Endothelial cell (in vitro differentiated cells): ENCODE measurements at regions not wholly inside any gene's neighbourhood (a gene's known extent, or its start where the extent isn't known, plus 50 kb on each side); places are given as distances from the start of the nearest gene placed in this dataset.

ENCODE experiments used
- DNase-seq: peaks from one replicate; pipeline ENCODE4 v3.0.0; 2021; ENCODE audit warnings: low spot score
- H3K27ac Mint-ChIP-seq: one replicate; pipeline ENCODE4 v1.8.0; 2021; ENCODE audit warnings: mixed read lengths, inconsistent platforms; ENCODE audit not compliant: unreplicated experiment
- H3K27me3 Mint-ChIP-seq: one replicate; pipeline ENCODE4 v1.8.0; 2021; ENCODE audit warnings: mild to moderate bottlenecking, moderate library complexity, mixed read lengths, inconsistent platforms; ENCODE audit not compliant: unreplicated experiment
- H3K36me3 Mint-ChIP-seq: one replicate; pipeline ENCODE4 v1.8.0; 2021; ENCODE audit warnings: mild to moderate bottlenecking, low read depth, mixed read lengths, inconsistent platforms; ENCODE audit not compliant: unreplicated experiment
- H3K4me1 Mint-ChIP-seq: one replicate; pipeline ENCODE4 v1.8.0; 2021; ENCODE audit warnings: mild to moderate bottlenecking, mixed read lengths, inconsistent platforms; ENCODE audit not compliant: unreplicated experiment
- H3K4me3 Mint-ChIP-seq: one replicate; pipeline ENCODE4 v1.8.0; 2021; ENCODE audit warnings: mild to moderate bottlenecking, mixed read lengths, inconsistent platforms; ENCODE audit not compliant: unreplicated experiment
- H3K9me3 Mint-ChIP-seq: one replicate; pipeline ENCODE4 v1.8.0; 2021; ENCODE audit warnings: mixed read lengths, inconsistent platforms; ENCODE audit not compliant: unreplicated experiment
- TF ChIP-seq, protein P1 (sequence below): fragments of 200-600 bp; sonication (generic); IDR thresholded peaks from one replicate; pipeline ENCODE4 v1.5.0; 2021; ENCODE audit warnings: antibody characterized with exemption; ENCODE audit not compliant: unreplicated experiment

DNA sequence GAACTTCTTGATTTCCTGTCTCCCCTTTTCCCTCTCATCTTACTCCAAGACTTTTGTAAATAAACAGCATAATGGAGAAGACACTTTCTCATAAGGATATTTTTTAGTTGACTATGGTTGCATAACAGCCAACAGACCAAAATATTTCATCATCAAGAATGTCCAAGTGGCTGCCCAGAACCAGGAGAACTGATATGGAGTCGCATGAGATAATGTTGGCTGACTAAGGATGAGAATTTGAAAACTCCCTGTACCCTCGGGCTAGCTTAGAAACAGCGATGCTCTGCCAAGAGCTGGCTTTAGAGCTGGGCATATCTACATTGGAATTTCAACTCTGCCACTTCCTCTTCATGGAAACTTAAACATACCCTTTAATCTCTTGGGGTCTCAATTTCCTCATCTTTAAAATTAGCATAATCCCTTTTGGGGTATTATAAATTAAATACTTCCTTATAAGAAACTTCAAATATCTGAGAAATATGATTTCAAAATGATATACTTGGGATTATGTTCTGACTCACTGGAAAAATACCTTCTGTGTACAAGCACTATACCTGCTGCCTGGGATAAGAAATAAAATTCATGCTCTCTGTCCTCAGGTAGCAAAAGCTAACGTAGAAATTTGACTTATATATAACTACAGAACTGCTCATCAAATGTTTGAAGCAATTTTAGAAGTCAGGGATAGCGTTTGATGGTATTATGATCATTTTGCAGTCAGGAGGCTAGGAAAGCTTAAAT, 777.3 kb downstream of the LTN1 start:
- Mint-ChIP-seq H3K4me1 (no peaks in the 10 kb centered on the region), H3K9me3 (no peaks in the 10 kb centered on the region), H3K27me3 (peaks cover 3% of the 10 kb centered on the region), H3K4me3 (no peak overlapping the region), H3K36me3 (no peaks in the 10 kb centered on the region), H3K27ac (no peak overlapping the region)
- no peak for DNase-seq
- TF ChIP-seq, protein P1, sequence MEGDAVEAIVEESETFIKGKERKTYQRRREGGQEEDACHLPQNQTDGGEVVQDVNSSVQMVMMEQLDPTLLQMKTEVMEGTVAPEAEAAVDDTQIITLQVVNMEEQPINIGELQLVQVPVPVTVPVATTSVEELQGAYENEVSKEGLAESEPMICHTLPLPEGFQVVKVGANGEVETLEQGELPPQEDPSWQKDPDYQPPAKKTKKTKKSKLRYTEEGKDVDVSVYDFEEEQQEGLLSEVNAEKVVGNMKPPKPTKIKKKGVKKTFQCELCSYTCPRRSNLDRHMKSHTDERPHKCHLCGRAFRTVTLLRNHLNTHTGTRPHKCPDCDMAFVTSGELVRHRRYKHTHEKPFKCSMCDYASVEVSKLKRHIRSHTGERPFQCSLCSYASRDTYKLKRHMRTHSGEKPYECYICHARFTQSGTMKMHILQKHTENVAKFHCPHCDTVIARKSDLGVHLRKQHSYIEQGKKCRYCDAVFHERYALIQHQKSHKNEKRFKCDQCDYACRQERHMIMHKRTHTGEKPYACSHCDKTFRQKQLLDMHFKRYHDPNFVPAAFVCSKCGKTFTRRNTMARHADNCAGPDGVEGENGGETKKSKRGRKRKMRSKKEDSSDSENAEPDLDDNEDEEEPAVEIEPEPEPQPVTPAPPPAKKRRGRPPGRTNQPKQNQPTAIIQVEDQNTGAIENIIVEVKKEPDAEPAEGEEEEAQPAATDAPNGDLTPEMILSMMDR, result no peak

DNA sequence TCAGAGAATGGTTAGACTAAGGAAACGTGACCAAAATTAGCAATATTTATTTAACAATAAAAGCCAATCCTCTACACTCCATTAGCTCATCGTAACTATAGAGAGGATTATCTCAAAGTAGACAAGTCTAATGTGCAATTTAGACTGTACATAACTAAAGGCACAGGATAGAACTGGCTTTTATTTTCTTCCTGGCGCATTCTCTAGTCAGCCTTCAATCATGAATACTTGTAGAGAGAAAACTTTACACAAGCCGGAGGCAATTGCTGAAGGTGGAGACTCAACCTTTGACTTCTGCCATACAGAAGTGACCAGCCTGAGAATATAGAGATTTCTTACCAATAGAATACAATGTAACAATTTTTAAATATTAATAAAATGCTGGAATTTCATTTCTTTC, 777.9 kb downstream of the LTN1 start:
- TF ChIP-seq, protein P1, result no peak
- no peak for DNase-seq
- H3K27me3 Mint-ChIP-seq, result peaks cover 3% of the 10 kb centered on the region
- no peaks in the 10 kb centered on the region for H3K9me3 Mint-ChIP-seq
- no peak overlapping the region for H3K4me3 Mint-ChIP-seq
- no peak overlapping the region for H3K27ac Mint-ChIP-seq
- H3K4me1 Mint-ChIP-seq, result no peaks in the 10 kb centered on the region
- no peaks in the 10 kb centered on the region for H3K36me3 Mint-ChIP-seq

DNA sequence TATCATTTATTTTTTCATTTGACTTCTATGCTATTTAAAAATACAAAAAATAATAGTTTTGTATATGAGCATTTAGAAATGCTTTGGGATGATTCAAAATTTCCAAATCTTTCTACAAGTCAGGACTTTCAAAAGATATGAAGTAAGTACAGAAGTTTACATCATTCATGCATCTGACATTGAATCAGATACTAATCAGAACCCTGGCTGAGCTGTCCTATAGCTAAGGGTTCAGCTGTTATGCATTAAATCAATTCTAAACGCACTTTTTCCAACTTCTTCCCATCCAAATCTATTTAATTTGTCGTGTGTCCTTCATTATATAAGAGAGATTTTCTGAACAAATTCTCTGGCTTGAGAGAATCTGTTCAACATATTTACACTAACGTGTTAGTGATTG, 779.4 kb downstream of the LTN1 start:
- Mint-ChIP-seq H3K4me1 (no peaks in the 10 kb centered on the region), H3K27me3 (no peaks in the 10 kb centered on the region), H3K4me3 (no peak overlapping the region), H3K27ac (no peak overlapping the region), H3K9me3 (no peaks in the 10 kb centered on the region), H3K36me3 (no peaks in the 10 kb centered on the region)
- TF ChIP-seq, protein P1, result no peak
- DNase-seq, result no peak

DNA sequence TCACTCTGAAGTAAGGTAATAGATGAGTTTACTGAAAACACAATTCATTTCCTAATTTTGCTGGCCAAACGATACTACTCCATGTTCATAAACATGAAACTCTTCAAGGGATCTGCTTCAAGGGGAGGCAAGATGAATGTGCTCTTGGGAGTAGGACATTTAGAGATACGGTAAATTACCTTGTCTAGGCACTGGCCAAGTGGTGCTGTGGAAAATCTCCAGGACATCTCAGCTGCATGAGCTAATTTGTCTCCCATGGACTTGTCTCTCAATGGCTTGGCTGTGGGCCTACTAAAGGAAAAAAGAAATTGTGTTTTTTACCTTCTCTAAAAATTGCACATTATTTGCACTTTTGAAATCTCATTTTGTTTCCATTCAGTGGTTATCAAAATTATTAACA, 780.6 kb downstream of the LTN1 start:
- no peaks in the 10 kb centered on the region for H3K27me3 Mint-ChIP-seq

More for the DNA sequence above, 780.6 kb downstream of the LTN1 start:
- Mint-ChIP-seq H3K9me3 (no peaks in the 10 kb centered on the region), H3K27ac (no peak overlapping the region), H3K4me3 (no peak overlapping the region), H3K36me3 (no peaks in the 10 kb centered on the region), H3K4me1 (no peaks in the 10 kb centered on the region)
- DNase-seq, result no peak
- TF ChIP-seq, protein P1, result no peak
